Panc1 (cell line): ENCODE measurements at regions not wholly inside any gene's neighbourhood (a gene's known extent, or its start where the extent isn't known, plus 50 kb on each side); places are given as distances from the start of the nearest gene placed in this dataset.

Experiments
- POLR2AphosphoS5 ChIP-seq: IDR thresholded peaks from 2 replicates; pipeline ENCODE4 v1.6.1; 2012; ENCODE audit warnings: mild to moderate bottlenecking, low read depth, low read length, moderate library complexity
- SIN3A ChIP-seq: IDR thresholded peaks from 2 replicates; pipeline ENCODE4 v1.6.1; 2012; ENCODE audit warnings: low read depth, mild to moderate bottlenecking, low read length, moderate library complexity, borderline replicate concordance; ENCODE audit not compliant: insufficient read depth
- TF ChIP-seq, protein P1 (sequence below): fragments of 450-650 bp; IDR thresholded peaks from 2 replicates; pipeline ENCODE4 v1.5.1; 2017; ENCODE audit warnings: mild to moderate bottlenecking
- TF ChIP-seq, protein P2 (sequence below), 2 experiments: IDR thresholded peaks; 2 replicates each; pipeline ENCODE4 v1.6.1; 2011 to 2012; ENCODE audit warnings: low read depth in 2 of 2, control low read depth in 1 of 2, low read length in 1 of 2, mild to moderate bottlenecking in 1 of 2, moderate library complexity in 1 of 2; ENCODE audit not compliant: insufficient read depth in 1 of 2

DNA sequence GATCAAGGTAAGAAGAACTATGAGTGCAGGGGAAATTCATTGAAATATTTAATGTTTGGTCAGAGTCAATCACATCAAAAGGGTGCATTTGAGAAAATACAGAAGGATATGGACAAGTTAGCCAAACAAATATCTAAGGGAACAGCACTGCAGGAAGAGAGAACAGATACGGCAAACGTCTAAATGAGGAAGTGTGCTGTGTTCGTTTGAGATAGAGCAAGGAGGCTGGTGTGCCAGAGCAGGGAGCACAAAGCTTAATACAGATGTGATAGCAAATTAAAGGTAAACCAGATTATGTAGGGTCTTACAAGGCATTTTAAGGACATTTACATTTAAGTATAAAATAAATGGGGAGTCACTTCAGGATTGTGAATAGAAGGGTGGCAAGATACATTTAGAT is 241.3 kb upstream of the ZNF804A start:
- TF ChIP-seq, protein P1, sequence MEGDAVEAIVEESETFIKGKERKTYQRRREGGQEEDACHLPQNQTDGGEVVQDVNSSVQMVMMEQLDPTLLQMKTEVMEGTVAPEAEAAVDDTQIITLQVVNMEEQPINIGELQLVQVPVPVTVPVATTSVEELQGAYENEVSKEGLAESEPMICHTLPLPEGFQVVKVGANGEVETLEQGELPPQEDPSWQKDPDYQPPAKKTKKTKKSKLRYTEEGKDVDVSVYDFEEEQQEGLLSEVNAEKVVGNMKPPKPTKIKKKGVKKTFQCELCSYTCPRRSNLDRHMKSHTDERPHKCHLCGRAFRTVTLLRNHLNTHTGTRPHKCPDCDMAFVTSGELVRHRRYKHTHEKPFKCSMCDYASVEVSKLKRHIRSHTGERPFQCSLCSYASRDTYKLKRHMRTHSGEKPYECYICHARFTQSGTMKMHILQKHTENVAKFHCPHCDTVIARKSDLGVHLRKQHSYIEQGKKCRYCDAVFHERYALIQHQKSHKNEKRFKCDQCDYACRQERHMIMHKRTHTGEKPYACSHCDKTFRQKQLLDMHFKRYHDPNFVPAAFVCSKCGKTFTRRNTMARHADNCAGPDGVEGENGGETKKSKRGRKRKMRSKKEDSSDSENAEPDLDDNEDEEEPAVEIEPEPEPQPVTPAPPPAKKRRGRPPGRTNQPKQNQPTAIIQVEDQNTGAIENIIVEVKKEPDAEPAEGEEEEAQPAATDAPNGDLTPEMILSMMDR = no peak
- TF ChIP-seq, protein P2, sequence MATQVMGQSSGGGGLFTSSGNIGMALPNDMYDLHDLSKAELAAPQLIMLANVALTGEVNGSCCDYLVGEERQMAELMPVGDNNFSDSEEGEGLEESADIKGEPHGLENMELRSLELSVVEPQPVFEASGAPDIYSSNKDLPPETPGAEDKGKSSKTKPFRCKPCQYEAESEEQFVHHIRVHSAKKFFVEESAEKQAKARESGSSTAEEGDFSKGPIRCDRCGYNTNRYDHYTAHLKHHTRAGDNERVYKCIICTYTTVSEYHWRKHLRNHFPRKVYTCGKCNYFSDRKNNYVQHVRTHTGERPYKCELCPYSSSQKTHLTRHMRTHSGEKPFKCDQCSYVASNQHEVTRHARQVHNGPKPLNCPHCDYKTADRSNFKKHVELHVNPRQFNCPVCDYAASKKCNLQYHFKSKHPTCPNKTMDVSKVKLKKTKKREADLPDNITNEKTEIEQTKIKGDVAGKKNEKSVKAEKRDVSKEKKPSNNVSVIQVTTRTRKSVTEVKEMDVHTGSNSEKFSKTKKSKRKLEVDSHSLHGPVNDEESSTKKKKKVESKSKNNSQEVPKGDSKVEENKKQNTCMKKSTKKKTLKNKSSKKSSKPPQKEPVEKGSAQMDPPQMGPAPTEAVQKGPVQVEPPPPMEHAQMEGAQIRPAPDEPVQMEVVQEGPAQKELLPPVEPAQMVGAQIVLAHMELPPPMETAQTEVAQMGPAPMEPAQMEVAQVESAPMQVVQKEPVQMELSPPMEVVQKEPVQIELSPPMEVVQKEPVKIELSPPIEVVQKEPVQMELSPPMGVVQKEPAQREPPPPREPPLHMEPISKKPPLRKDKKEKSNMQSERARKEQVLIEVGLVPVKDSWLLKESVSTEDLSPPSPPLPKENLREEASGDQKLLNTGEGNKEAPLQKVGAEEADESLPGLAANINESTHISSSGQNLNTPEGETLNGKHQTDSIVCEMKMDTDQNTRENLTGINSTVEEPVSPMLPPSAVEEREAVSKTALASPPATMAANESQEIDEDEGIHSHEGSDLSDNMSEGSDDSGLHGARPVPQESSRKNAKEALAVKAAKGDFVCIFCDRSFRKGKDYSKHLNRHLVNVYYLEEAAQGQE (IDR thresholded peaks at IDR 0.05; ENCODE audit: insufficient read depth in 1 of 2, low read depth in 2 of 2, low read length in 1 of 2) = no peak
- TF ChIP-seq POLR2AphosphoS5 (no peak), SIN3A (no peak)
